Upper lobe of left lung (tissue), 4 donors: ENCODE measurements at regions not wholly inside any gene's neighbourhood (a gene's known extent, or its start where the extent isn't known, plus 50 kb on each side); places are given as distances from the start of the nearest gene placed in this dataset.

ENCODE experiments used
- EP300 ChIP-seq, 4 donors: sonication (generic); formaldehyde crosslinking; IDR thresholded peaks; one replicate each; pipeline ENCODE4 v1.5.1; 2017; ENCODE audit warnings: antibody characterized with exemption in 4 of 4, control low read depth in 2 of 4
- POLR2AphosphoS5 ChIP-seq, 2 donors: sonication (generic); formaldehyde crosslinking; IDR thresholded peaks; one replicate each; pipeline ENCODE4 v1.5.1; 2017; ENCODE audit warnings: antibody characterized with exemption in 2 of 2
- TF ChIP-seq, protein P1 (sequence below), 6 experiments: fragments of 450-650 bp in 4 of 6; fragments of 200-600 bp in 2 of 6; sonication (generic) in 2 of 6; IDR thresholded peaks; one replicate each; pipeline ENCODE4 v1.5.1; 2016 to 2019; ENCODE audit warnings: antibody characterized with exemption in 6 of 6

DNA sequence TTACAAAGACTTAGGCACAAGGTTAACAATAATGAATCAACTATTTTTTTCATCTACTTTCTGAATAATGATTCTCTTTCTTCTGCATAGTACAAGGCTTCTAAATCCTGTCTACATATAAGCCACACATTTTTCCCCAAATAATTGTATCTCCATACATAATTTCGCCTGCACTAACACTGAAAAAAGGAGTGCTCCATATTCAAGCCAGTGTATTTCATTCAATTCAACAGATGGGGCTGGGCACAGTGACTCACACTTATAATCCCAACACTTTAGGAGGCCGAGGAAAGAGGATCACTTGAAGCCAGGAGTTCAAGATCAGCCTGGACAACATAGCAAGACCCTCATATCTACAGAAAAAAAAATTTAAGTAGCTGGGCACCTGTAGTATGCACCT lies 86.0 kb upstream of the ZNF800 start:
- TF ChIP-seq, protein P1, sequence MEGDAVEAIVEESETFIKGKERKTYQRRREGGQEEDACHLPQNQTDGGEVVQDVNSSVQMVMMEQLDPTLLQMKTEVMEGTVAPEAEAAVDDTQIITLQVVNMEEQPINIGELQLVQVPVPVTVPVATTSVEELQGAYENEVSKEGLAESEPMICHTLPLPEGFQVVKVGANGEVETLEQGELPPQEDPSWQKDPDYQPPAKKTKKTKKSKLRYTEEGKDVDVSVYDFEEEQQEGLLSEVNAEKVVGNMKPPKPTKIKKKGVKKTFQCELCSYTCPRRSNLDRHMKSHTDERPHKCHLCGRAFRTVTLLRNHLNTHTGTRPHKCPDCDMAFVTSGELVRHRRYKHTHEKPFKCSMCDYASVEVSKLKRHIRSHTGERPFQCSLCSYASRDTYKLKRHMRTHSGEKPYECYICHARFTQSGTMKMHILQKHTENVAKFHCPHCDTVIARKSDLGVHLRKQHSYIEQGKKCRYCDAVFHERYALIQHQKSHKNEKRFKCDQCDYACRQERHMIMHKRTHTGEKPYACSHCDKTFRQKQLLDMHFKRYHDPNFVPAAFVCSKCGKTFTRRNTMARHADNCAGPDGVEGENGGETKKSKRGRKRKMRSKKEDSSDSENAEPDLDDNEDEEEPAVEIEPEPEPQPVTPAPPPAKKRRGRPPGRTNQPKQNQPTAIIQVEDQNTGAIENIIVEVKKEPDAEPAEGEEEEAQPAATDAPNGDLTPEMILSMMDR (IDR thresholded peaks at IDR 0.05): no peak
- no peak for TF ChIP-seq POLR2AphosphoS5 (IDR thresholded peaks at IDR 0.05)
- TF ChIP-seq EP300 (IDR thresholded peaks at IDR 0.05): no peak
